ENCODE measurements at regions not wholly inside any gene's neighbourhood (a gene's known extent, or its start where the extent isn't known, plus 50 kb on each side); places are given as distances from the start of the nearest gene placed in this dataset.

DNA sequence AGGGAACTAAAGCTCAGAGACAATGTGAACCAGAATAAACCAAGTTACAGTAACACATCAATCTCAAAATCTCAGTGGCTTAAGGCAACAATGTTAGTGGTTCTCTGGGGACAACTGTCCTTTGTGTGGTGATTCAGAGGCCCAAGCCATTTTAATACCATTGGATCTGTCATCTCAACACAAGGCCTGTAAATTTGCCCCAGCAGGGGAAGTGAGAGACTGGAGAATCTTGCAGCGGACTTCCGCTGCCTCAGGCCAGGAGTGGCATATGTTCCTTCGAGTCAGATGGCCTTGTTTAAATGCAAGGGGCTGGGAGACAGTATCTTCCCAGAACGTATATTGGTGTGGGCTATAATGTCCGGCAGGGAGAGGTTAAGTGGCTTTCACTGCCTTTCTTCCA is 126.0 kb downstream of the CD83 start:
- TF ChIP-seq, protein P1, sequence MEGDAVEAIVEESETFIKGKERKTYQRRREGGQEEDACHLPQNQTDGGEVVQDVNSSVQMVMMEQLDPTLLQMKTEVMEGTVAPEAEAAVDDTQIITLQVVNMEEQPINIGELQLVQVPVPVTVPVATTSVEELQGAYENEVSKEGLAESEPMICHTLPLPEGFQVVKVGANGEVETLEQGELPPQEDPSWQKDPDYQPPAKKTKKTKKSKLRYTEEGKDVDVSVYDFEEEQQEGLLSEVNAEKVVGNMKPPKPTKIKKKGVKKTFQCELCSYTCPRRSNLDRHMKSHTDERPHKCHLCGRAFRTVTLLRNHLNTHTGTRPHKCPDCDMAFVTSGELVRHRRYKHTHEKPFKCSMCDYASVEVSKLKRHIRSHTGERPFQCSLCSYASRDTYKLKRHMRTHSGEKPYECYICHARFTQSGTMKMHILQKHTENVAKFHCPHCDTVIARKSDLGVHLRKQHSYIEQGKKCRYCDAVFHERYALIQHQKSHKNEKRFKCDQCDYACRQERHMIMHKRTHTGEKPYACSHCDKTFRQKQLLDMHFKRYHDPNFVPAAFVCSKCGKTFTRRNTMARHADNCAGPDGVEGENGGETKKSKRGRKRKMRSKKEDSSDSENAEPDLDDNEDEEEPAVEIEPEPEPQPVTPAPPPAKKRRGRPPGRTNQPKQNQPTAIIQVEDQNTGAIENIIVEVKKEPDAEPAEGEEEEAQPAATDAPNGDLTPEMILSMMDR (conservative IDR thresholded peaks at IDR 0.05; ENCODE audit: low read length), result no peak
- TF ChIP-seq EZH2phosphoT487 (IDR thresholded peaks at IDR 0.05; ENCODE audit: borderline replicate concordance, low read depth, low read length), result no peak
